CD4-positive, alpha-beta T cell (primary cell): ENCODE measurements at regions not wholly inside any gene's neighbourhood (a gene's known extent, or its start where the extent isn't known, plus 50 kb on each side); places are given as distances from the start of the nearest gene placed in this dataset.
"Not testable (repeated sequence)": the region's sequence is repeated elsewhere in the genome, so short reads cannot be mapped to it uniquely, and the experiment has no call there.

ENCODE experiments used
- ATAC-seq: fragments of 200-7000 bp; cut with Tn5 transposase; one replicate; pipeline ENCODE4 v1.10.0; 2022; ENCODE audit warnings: mild to moderate bottlenecking; ENCODE audit not compliant: poor library complexity
- CTCF ChIA-PET: fragments of 350-600 bp; sonication (Branson Sonifier 250); formaldehyde crosslinking; loops from one replicate; lab custom pipeline; 2021; ENCODE audit warnings: antibody characterized with exemption, inconsistent platforms; lab: Charles Lee
- POLR2A ChIA-PET: fragments of 350-600 bp; sonication (Branson Sonifier 250); formaldehyde crosslinking; loops from one replicate; lab custom pipeline; 2021; ENCODE audit warnings: antibody characterized with exemption, inconsistent platforms; lab: Charles Lee
- DNase-seq, 14 experiments: peaks; one replicate each; pipeline ENCODE4 v3.0.0-alpha.2; 2013 to 2020; ENCODE audit warnings: mixed read lengths in 2 of 14
- H3K27ac ChIP-seq, 2 donors: one replicate each; pipeline versions ENCODE4 v1.5.1 to v1.7.0; 2013; ENCODE audit warnings: low read length in 2 of 2, low read depth in 1 of 2, mild to moderate bottlenecking in 1 of 2
- H3K27me3 ChIP-seq, 2 experiments: 1 replicate in 1 of 2; 2 replicates in 1 of 2; pipeline versions ENCODE4 v1.6.1 to v1.7.0; 2013; ENCODE audit warnings: low read length in 2 of 2, control low read depth in 1 of 2, mild to moderate bottlenecking in 1 of 2, moderate library complexity in 1 of 2; ENCODE audit not compliant: insufficient read depth in 2 of 2, control insufficient read depth in 1 of 2
- H3K36me3 ChIP-seq: one replicate; pipeline ENCODE4 v1.6.1; 2013; ENCODE audit warnings: low read length, control low read depth; ENCODE audit not compliant: insufficient read depth
- H3K4me1 ChIP-seq: one replicate; pipeline ENCODE4 v1.6.1; 2013; ENCODE audit warnings: low read length, control low read depth; ENCODE audit not compliant: insufficient read depth
- H3K4me3 ChIP-seq: one replicate; pipeline ENCODE4 v1.5.1; 2013; ENCODE audit warnings: mild to moderate bottlenecking, low read length, moderate library complexity
- H3K9me3 ChIP-seq, 2 experiments: 1 replicate in 1 of 2; 2 replicates in 1 of 2; pipeline versions ENCODE4 v1.6.1 to v1.7.0; 2013; ENCODE audit warnings: low read length in 2 of 2, mild to moderate bottlenecking in 2 of 2, control low read depth in 1 of 2, moderate library complexity in 1 of 2; ENCODE audit not compliant: control insufficient read depth in 1 of 2, insufficient read depth in 1 of 2
- H3K27ac Mint-ChIP-seq: one replicate; pipeline ENCODE4 v1.8.0; 2020; ENCODE audit warnings: mixed read lengths
- H3K27me3 Mint-ChIP-seq: one replicate; pipeline ENCODE4 v1.8.0; 2021; ENCODE audit warnings: mixed read lengths
- H3K36me3 Mint-ChIP-seq: one replicate; pipeline ENCODE4 v1.8.0; 2021; ENCODE audit warnings: low read depth, mixed read lengths
- H3K4me1 Mint-ChIP-seq: one replicate; pipeline ENCODE4 v1.8.0; 2021; ENCODE audit warnings: low read depth, mixed read lengths
- H3K4me3 Mint-ChIP-seq: one replicate; pipeline ENCODE4 v1.8.0; 2020; ENCODE audit warnings: mild to moderate bottlenecking, mixed read lengths
- H3K9me3 Mint-ChIP-seq: one replicate; pipeline ENCODE4 v1.8.0; 2020; ENCODE audit warnings: mixed read lengths
- intact Hi-C, 2 experiments: fragments of 100-400 bp; cut with DNase I in 1 of 2; cut with micrococcal nuclease in 1 of 2; formaldehyde crosslinking; loops; one replicate each; pipeline versions ENCODE4 v1.15.1 to v1.9.0; 2023 to 2025; cut with DNase I, micrococcal nuclease
- TF ChIP-seq, protein P1 (sequence below): fragments of 200-600 bp; IDR thresholded peaks from one replicate; pipeline ENCODE4 v1.8.0; 2022; ENCODE audit warnings: antibody characterized with exemption, mild to moderate bottlenecking

DNA sequence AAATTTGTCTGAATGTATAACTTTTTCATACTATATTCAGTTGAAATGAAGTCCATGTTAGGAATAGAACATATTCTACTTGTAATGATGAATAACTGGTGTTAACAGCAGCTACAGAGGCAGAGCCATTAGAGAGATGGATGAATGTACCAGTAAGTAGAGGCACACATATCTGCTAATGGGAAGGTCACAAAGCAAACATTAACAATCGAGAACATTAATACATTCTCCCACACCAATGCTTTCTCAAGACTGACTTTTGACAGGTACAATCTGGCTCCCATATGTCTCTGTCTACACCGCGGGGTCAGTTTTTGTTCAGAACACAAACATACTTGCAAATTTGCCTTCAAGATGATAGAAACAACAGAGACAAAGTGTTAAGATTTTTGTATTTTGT, 776.0 kb upstream of the MANEA start:
- no peaks in the 10 kb centered on the region for H3K4me1 ChIP-seq
- ChIA-PET CTCF (no interaction called here), POLR2A (no interaction called here)
- no peaks in the 10 kb centered on the region for H3K36me3 ChIP-seq
- intact Hi-C loops = no loop called here
- TF ChIP-seq, protein P1, sequence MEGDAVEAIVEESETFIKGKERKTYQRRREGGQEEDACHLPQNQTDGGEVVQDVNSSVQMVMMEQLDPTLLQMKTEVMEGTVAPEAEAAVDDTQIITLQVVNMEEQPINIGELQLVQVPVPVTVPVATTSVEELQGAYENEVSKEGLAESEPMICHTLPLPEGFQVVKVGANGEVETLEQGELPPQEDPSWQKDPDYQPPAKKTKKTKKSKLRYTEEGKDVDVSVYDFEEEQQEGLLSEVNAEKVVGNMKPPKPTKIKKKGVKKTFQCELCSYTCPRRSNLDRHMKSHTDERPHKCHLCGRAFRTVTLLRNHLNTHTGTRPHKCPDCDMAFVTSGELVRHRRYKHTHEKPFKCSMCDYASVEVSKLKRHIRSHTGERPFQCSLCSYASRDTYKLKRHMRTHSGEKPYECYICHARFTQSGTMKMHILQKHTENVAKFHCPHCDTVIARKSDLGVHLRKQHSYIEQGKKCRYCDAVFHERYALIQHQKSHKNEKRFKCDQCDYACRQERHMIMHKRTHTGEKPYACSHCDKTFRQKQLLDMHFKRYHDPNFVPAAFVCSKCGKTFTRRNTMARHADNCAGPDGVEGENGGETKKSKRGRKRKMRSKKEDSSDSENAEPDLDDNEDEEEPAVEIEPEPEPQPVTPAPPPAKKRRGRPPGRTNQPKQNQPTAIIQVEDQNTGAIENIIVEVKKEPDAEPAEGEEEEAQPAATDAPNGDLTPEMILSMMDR = no peak
- no peaks in the 10 kb centered on the region for H3K27me3 ChIP-seq
- Mint-ChIP-seq H3K4me3 (no peak overlapping the region), H3K27ac (no peak overlapping the region), H3K9me3 (peaks cover 10% of the 10 kb centered on the region), H3K4me1 (no peaks in the 10 kb centered on the region), H3K27me3 (no peaks in the 10 kb centered on the region), H3K36me3 (no peaks in the 10 kb centered on the region)
- ATAC-seq (no peak), DNase-seq (no peak)
- H3K9me3 ChIP-seq = no peaks in the 10 kb centered on the region
- H3K27ac ChIP-seq = no peak overlapping the region
- no peak overlapping the region for H3K4me3 ChIP-seq

- Mint-ChIP-seq H3K9me3 (peaks cover 12% of the 10 kb centered on the region), H3K4me1 (no peaks in the 10 kb centered on the region), H3K4me3 (no peak overlapping the region), H3K27ac (no peak overlapping the region), H3K27me3 (no peaks in the 10 kb centered on the region), H3K36me3 (no peaks in the 10 kb centered on the region)
- Histone ChIP-seq H3K4me3 (no peak overlapping the region), H3K4me1 (no peaks in the 10 kb centered on the region), H3K36me3 (no peaks in the 10 kb centered on the region), H3K27me3 (no peaks in the 10 kb centered on the region), H3K27ac (no peak overlapping the region), H3K9me3 (peaks cover 0 to 10% of the 10 kb centered on the region in 2 experiments)
- ATAC-seq = no peak
- POLR2A ChIA-PET = no interaction called here
- TF ChIP-seq, protein P1 = no peak
- no peak for DNase-seq
- CTCF ChIA-PET = interaction anchor here (1.5 kb wide), 1 partner anchor 10 kb away, joined by 3 read pairs; no protein-coding TSS in a partner anchor
- intact Hi-C loops = no loop called here
These were observed 791.8 kb upstream of the MANEA start for GRCh38 chr6:94785514-94785913.

DNA sequence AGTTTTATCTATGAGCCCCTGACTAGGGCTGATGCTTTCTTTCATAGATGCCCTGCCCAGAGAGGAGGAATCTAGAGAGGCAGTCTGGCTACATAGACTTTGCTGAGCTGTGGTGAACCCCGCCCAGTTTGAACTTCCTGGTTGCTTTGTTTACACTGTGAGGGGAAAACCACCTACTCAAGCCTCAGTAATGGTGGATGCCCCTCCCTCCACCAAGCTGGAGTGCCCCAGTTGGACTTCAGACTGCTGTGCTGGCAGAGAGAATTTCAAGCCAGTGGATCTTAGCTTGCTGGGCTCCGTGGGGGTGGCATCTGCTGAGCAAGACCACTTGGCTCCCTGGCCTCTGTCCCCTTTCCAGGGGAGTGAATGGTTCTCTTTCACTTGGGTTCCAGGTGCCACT, 792.3 kb upstream of the MANEA start:
- H3K27ac ChIP-seq, H3K9me3 ChIP-seq, intact Hi-C loops, H3K27me3 ChIP-seq, H3K4me1 ChIP-seq, H3K4me1 Mint-ChIP-seq, H3K4me3 ChIP-seq, ATAC-seq, H3K27me3 Mint-ChIP-seq, H3K36me3 ChIP-seq, H3K36me3 Mint-ChIP-seq, H3K27ac Mint-ChIP-seq, POLR2A ChIA-PET, CTCF ChIA-PET, H3K4me3 Mint-ChIP-seq: not testable (repeated sequence)
- peaks cover 12% of the 10 kb centered on the region for H3K9me3 Mint-ChIP-seq
- peak in 3 of 14 experiments; percentile 1 to 25 (median 18) for DNase-seq

DNA sequence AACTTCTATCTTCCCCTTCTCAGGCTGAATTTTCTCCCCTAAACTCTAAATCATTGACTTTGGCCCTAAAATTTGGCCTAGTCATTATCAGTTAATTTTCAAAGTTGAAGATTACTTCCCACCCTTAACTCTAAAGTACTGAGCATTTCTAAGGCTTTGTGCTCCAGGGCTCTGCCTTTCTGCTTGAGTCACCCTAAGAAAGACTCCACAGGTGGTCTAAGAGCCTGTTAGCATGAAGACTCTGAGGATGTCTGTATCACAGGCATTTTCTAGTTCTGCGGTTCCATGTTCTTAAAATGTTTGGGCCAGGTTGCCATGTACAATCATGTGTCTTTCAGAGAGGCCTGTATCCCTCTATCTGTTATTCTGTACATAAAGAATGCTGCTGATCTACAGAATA, 808.1 kb upstream of the MANEA start:
- H3K36me3 Mint-ChIP-seq = no peaks in the 10 kb centered on the region
- H3K9me3 Mint-ChIP-seq = peaks cover 7% of the 10 kb centered on the region
- TF ChIP-seq, protein P1 = no peak
- no peaks in the 10 kb centered on the region for H3K27me3 ChIP-seq
- no peaks in the 10 kb centered on the region for H3K4me1 Mint-ChIP-seq
- no peaks in the 10 kb centered on the region for H3K36me3 ChIP-seq
- H3K4me3 Mint-ChIP-seq = no peak overlapping the region
- H3K9me3 ChIP-seq = no peaks in the 10 kb centered on the region
- ChIA-PET POLR2A (no interaction called here), CTCF (no interaction called here)
- no peak for ATAC-seq
- no peak for DNase-seq
- no peaks in the 10 kb centered on the region for H3K27me3 Mint-ChIP-seq
- no peak overlapping the region for H3K27ac ChIP-seq
- no peaks in the 10 kb centered on the region for H3K4me1 ChIP-seq
- no peak overlapping the region for H3K27ac Mint-ChIP-seq
- no peak overlapping the region for H3K4me3 ChIP-seq
- intact Hi-C loops = no loop called here
